ENCODE measurements at regions not wholly inside any gene's neighbourhood (a gene's known extent, or its start where the extent isn't known, plus 50 kb on each side); places are given as distances from the start of the nearest gene placed in this dataset.

DNA sequence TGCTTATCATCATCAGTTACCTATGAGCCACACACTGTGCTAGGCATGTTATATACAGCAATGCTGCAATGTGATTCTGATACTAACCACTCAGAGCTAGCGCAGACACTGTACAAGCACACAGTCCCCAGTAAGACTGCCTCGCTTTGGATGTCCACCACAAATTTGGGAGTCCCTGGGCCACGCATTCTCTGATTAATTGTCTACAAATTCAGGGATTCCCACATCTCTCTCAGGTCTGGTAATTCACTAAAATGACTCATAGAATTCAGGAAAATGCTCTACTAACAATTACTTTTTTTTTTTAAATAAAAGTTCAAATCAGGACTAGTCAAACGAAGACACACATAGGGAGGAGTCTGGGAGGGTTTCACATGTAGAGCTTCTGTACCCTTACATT lies 652.1 kb upstream of the AADAT start:
- TF ChIP-seq, protein P1, sequence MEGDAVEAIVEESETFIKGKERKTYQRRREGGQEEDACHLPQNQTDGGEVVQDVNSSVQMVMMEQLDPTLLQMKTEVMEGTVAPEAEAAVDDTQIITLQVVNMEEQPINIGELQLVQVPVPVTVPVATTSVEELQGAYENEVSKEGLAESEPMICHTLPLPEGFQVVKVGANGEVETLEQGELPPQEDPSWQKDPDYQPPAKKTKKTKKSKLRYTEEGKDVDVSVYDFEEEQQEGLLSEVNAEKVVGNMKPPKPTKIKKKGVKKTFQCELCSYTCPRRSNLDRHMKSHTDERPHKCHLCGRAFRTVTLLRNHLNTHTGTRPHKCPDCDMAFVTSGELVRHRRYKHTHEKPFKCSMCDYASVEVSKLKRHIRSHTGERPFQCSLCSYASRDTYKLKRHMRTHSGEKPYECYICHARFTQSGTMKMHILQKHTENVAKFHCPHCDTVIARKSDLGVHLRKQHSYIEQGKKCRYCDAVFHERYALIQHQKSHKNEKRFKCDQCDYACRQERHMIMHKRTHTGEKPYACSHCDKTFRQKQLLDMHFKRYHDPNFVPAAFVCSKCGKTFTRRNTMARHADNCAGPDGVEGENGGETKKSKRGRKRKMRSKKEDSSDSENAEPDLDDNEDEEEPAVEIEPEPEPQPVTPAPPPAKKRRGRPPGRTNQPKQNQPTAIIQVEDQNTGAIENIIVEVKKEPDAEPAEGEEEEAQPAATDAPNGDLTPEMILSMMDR (IDR thresholded peaks at IDR 0.05; ENCODE audit: poor library complexity, severe bottlenecking) = no peak
- TF ChIP-seq MXI1 (conservative IDR thresholded peaks at IDR 0.05; ENCODE audit: poor library complexity, severe bottlenecking) (no peak), EP300 (conservative IDR thresholded peaks at IDR 0.05; ENCODE audit: poor library complexity, severe bottlenecking) (no peak), EZH2 (IDR thresholded peaks at IDR 0.05; ENCODE audit: borderline replicate concordance, insufficient read depth, low read length, poor library complexity, severe bottlenecking) (no peak), REST (IDR thresholded peaks at IDR 0.05; ENCODE audit: borderline replicate concordance) (no peak)
